OCI-LY1 (cell line): ENCODE measurements at regions not wholly inside any gene's neighbourhood (a gene's known extent, or its start where the extent isn't known, plus 50 kb on each side); places are given as distances from the start of the nearest gene placed in this dataset.

Experiments used
- EZH2 ChIP-seq: fragments of 200-600 bp; sonication (generic), shearing (Covaris generic); IDR thresholded peaks from 2 replicates; pipeline ENCODE4 v1.8.0; 2017; ENCODE audit warnings: borderline replicate concordance, mixed run types, mild to moderate bottlenecking, antibody characterized with exemption, low read length, moderate library complexity, mixed read lengths
- TF ChIP-seq, protein P1 (sequence below): fragments of 200-600 bp; sonication (generic), shearing (Covaris generic); IDR thresholded peaks from 2 replicates; pipeline ENCODE4 v1.5.1; 2017; ENCODE audit warnings: mild to moderate bottlenecking, antibody characterized with exemption, low read length, moderate library complexity, mixed read lengths

DNA sequence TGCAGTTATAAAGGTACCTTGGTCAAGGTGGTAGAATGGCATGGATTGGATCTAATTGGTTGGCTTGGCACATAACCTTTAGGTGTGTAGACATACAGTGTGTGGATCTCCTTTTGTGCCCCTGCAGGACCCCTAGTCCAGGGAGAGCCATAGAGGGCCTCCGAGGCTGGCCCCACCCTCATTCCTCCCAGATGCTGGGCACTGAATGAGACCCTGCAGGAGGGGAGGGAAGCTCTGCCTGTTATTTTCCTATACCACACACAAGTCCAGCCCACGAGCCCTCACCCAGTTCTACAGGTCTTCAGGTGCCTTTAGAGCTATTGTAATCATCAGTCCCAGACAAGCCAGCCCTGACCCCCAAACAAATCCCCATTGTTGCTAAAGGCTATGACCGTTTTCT is 58.9 kb downstream of the KCNF1 start:
- no peak for TF ChIP-seq EZH2
- TF ChIP-seq, protein P1, sequence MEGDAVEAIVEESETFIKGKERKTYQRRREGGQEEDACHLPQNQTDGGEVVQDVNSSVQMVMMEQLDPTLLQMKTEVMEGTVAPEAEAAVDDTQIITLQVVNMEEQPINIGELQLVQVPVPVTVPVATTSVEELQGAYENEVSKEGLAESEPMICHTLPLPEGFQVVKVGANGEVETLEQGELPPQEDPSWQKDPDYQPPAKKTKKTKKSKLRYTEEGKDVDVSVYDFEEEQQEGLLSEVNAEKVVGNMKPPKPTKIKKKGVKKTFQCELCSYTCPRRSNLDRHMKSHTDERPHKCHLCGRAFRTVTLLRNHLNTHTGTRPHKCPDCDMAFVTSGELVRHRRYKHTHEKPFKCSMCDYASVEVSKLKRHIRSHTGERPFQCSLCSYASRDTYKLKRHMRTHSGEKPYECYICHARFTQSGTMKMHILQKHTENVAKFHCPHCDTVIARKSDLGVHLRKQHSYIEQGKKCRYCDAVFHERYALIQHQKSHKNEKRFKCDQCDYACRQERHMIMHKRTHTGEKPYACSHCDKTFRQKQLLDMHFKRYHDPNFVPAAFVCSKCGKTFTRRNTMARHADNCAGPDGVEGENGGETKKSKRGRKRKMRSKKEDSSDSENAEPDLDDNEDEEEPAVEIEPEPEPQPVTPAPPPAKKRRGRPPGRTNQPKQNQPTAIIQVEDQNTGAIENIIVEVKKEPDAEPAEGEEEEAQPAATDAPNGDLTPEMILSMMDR = no peak
